ENCODE measurements at regions not wholly inside any gene's neighbourhood (a gene's known extent, or its start where the extent isn't known, plus 50 kb on each side); places are given as distances from the start of the nearest gene placed in this dataset.

DNA sequence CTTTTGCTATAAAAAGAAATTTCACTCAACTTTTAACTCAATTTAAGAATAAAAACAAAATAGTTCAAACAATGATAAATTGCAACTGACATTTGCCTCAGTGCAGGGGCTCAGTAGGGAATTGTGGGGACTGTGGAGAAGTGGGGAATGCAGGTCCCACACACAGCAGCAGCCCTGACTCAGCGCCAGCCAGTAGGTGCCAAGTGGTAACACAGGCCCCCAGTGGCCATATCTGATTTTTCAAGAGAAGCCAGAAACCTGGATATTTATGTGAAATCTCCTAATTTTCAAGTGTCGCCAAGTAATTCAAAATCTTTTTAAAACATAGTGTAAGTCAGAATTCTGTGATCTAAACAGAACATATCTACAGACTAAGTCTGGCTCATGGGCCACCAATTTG, 186.3 kb downstream of the EN1 start:
- DNase-seq = no peak

DNA sequence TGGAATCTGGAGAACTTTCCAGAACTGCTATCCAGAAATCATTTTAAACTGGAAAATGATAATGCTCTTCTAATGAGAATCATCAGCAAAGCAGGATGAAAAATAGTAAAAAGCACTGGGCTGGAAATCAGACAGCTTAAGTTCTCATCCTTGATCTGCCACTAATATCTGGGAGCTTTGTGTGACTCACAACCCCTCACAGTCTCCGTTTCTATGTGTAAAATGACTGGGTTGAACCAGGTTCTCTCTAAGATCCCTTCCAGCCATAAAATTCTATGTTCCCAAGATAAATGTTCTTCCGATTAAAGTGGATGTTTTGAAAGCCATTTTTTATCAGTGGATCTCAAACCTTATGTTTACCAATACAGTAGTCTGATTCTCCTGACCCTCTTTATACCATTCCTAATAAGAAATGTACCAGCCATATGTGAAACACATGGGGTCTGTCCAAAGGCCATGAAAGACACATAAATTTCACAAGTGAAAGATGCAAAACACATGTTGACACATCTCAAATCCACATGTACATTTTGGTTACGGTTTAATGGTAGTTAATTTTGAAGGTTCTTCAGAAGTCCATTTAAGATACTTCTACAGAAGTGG, 188.8 kb downstream of the EN1 start:
- DNase-seq = no peak

DNA sequence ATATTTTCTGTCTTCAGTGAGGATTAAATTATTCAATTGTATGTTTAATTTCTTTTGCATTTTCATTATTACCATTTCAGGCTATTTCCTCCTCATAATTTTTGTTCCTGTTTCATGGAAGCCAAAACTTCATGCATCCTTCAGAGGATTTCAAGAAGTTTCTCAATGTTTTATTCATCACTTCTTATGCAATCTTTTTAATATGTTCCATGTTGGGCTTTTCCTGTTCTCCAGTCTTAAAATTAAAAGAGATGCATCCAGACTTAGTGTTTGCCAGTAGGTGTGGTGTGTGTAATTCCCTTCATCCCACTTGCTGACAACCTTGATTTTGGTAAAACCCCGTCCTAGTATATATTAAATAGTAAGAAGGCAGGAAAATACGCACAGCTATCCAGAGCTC, 190.0 kb downstream of the EN1 start:
- no peak for DNase-seq

DNA sequence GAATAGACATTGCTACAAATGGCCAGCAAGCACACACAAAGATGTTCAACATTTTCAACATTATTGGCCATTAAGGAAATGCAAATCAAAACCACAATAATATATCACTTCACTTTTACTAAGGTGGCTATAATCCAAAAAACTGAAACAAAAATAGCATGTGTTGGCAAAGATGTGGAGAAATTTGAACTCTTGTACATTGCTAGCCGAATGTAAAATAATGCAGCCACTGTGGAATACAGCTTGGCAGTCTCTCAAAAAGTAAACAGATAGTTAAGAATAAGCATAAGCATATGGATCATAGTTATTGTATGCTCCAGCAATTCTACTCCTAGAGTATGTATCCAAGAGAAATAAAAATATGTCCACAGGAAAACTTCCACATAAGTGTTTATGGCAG, 192.5 kb downstream of the EN1 start:
- DNase-seq = no peak

DNA sequence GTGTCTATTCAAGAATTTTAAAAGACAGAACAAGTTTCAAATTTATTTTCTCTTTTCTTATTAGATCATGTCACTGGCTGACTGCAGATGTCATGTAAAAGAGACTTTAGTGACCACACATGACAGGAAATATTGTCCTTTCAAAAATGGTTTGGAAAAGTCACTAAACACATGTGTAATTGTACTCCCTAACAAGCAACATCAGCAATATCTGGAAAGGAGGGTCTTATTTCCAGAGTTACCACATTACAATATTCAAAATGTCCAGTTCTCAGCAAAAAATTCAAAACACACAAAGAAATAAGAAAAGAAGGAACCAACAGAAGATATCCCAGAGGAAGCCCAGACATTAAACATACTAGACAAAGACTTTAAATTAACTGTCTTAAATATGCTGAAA, 197.1 kb downstream of the EN1 start:
- no peak for DNase-seq

DNA sequence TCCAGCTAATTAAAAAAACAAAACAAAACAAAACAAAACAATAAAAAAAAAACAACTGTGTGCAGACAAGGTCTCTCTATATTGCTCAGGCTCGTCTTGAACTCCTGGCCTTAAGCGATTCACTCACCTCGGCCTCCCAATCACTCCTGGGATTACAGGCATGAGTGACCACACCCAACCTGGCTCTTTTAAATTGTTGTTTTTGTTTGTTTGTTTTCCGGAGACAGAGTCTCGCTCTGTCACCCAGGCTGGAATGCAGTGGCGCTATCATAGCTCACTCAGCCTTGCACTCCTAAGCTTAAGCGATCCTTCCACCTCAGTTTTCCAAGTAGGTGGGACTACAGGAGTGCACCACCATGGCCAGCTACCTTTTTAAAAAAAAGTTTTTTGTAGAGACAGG, 201.6 kb downstream of the EN1 start:
- no peak for DNase-seq

DNA sequence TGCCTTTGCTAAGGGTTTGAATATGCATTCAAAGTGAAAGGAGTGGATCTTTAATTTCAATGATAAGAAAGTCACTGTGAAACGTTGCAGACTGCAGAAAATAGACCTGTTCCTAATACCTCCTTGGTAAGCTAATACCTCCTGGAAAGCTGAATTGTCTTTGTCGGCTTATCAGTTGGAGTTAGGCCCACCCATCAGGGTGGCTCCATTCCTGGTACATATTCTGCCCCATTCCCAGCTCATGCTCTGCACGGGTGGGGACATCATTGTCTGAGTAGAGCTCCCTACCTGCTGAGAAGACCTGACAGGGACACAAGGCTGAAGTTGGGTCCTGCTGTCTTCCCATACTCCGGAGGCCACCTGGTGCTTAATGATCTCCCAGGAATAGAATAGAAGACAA, 203.3 kb downstream of the EN1 start:
- no peak for DNase-seq

DNA sequence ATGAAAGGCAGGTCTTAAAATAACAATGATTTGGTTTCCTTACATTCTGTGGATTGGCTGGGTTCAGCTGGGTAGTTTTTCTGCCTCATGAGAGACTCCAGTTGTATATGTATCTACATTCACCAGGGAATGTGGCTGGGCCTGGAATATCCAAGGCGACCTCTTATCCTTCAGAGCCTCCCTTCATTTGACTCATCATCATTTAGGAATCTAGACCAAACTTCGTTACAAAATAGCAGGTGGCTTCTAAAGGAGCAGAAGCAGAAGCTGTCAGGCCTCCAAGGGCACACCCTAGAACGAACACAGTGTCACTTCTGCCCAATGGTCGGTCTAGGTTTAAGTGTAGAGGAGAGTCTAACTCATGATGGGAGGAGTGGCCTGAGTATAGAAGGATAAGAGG, 204.2 kb downstream of the EN1 start:
- no peak for DNase-seq

DNA sequence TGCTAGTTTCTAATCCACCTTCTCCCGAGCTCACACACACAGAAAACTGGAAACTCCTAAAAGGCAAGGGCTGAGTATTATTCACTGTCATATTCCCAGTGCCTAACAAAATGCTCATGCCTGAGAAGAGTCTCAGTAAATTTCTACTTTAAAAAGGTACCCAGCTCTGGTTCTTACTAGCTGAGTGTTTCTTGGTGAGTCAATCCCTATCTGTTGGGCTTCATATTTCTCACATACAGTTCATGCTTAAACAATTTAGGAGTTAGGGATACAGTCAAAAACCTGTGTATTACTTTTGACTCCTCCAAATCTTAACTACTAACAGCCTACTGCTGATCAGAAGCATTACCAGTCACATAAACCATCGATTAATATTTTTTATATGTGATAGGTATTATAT, 204.9 kb downstream of the EN1 start:
- DNase-seq = no peak

DNA sequence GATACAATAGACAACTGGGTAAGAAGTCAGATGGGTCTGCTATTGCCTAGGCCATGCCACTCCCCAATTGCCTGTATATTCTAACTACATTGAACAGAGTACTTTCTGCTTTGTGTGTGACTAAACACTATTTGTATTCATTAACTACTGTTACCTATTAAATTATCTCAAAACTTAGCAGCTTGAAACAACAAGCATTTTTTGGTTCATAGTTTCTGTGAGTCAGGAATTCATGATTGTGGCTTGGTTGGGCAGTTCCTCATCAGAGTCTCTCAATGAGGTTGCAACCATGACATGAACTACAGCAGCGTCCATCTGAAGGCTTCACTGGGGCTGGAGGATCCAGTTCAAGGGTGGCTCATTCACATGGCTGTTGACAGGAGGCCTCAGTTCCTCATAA, 205.7 kb downstream of the EN1 start:
- no peak for DNase-seq

DNA sequence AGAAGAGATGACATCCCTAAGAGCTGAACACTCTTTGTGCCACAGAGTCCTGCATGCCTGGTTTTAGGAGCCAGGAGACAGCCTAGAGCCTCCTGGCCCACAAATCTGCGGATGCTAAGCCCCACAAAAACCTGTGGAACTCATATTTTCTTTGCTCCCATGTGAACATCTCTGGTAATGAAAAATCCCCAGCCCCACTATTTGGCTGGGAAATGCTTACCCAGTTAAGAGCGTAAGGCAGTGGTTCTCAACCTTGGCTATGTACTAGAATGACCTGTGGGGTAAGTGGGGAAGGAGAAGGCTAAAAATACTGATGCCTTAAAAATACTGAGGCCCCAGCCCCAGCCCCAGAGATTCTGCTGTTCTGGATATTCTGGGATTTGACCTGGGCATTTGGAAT, 208.1 kb downstream of the EN1 start:
- no peak for DNase-seq

DNA sequence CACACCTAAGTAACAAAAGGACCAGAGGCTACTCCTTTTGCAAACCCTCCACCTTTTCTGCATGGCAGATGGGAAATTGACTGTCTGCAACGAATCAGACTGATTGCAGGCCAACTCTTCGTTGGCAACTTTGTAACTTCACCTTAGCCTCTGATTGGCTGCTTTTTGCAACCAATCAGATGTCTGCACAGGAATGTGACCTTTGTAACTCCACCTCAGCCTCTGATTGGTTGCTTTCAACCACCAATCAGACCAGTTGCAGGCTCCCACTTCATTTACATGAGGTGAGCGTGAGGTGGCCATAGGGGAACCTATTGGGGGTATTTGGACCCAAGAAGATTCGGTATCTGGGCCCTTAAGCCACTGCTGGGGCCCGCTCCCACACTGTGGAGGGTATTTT, 209.0 kb downstream of the EN1 start:
- no peak for DNase-seq

DNA sequence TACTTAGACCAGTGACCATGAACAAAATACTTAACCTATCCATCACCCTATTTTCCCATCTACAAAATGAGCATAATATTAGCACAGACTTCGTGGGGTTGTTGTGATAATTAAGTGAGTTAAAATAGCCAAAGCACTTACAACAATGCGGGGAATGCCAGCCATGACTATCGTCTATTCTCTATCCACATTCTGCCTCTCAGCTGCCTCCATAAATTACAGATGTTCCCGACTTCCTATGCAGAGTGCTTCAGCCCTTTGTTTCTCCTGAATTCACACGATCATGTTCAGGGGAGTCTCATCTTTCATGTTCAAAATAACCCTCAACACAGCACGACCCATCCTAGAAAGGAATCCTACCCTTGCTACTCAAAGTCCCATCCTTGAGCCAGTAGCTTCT, 211.6 kb downstream of the EN1 start:
- no peak for DNase-seq

DNA sequence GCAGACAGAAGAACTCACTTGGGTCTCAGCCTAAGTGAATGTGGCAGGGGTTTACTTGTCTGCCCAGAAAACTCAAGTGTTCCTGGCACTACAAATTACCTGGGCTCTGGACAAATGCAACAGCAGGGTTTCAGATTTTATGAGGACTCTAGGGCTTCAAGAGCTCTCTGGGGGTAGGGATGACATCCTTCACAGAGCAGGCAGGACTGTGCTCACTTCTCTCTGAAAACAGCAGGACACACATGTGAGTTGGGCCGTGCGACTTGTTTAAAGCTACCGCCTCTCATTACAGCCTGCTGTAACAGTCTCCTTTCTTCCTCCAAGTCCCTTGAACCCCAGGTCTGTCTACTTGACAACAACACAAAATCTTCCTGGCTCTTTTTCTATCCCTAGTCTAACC, 212.6 kb downstream of the EN1 start:
- DNase-seq = no peak

DNA sequence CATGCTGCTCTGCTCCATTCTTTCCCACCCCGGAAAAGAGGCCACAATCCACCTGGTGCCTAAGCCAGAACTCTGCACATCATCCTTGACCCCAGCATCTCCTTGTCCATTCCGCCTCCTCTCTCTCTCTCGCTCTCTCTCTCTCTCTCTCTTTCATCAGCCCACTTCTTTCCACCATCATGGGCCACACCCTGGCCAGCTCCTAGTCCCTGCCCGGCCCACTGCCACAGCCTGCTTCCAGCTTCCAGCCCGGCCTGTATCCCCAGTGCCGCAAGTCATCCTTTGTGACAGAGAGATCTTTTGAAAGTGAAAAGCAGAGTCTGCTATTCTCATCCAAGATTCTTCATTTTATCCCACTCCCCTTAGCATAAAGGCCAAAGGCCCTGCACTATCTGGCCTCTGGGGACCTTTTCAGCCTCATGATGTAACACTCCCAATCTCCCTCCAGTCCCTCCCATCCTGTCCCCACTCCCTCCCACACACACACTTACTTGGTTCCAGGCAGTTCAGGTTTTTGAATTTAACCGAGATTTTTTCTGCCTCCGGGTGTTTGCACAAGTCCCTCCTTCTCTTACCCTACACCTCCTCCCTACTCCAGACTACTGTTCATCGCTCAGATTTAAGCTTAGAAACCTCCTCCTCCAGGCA, 214.0 kb downstream of the EN1 start:
- DNase-seq = no peak

DNA sequence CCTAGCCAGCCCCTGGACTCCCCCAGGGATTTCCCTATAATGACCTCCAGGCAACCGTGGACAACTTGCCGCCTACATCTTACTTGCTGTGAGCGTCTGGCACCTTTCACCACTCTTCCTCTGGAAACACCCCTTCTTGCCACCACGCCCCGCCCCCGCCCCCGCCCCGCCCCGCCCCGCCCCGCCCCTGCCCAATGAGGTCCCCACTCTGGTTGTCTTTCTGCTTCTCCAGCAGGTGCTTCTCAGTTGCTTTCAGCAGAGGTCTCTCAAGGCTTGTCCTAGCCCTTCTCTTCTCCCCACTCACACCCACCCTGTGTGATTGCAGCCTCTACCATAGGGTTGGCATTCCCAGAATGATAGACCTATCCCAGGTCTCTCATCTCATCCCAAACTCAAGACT, 214.5 kb downstream of the EN1 start:
- DNase-seq = no peak

DNA sequence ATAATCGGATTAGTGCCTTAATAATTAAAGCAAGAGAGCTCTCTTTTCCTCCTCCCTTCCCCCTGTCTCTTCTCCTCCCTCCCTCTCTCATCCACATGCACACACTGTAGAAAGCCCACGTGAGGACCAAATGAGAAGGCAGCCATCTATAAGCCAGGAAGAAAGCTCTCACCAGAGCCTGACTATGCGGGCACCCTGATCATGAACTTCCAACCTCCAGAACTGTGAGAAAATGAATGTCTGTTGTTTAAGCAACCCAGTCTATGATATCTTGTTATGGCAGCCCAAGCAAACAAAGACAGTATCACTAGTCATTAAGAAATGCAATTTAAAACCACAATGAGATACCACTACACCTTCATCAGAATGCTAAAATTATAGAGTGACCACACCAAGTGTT, 220.3 kb downstream of the EN1 start:
- no peak for DNase-seq

DNA sequence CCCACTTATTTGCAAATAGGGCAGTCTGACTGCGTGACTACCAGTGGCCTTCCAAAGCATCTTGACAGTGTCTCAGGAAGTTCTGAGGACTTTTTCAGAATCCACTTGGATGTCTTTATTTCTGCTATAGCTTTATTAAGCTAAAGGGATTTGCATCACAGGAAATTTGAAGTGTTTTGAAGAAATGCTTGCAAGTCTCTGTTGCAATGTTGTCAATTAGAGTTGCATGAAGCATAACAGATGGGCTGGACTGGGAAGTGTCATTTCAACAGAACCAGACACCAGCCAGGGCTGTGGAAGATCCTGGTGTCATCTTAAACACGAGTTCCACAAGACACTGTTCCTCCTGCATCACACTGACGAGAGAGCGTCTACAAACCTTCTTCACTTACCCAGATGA, 224.5 kb downstream of the EN1 start:
- no peak for DNase-seq

DNA sequence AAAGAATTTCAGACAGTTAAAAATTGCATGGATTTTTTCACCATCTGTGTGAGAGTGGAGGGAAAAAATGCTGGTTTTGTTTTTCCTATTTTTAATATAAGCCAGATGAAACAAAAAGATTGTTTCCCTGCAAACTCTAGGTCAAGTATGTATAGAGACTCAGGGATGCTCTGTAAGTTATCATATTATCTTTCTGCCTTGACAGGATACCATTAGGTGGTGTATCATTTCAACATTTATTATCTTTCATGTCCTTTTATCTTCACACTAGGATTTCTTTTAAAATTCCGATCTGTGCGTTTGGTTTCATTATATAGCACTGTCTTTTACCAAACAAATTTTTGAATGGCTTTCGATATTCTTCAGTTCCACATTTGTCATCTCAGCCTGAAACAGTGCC, 225.3 kb downstream of the EN1 start:
- no peak for DNase-seq

DNA sequence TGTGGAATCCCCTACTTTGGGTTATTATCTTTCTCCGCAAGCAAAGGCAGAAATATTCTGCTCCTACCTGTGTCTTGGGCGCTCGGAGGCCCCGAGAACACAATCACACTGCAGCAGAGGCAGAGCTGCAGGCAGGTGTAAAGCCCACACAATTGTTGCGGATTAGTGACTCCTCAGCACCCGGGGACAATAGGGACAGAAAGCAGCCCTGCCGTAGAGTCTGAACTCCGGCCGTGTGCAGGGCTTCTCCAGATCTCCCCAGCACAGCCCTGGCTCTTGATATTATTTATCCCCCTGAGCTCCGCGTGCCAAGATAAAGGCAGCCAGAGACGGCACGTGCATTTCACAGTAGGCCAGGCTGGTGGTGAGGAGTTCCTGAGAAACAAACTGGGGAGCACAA, 229.2 kb downstream of the EN1 start:
- DNase-seq = no peak

DNA sequence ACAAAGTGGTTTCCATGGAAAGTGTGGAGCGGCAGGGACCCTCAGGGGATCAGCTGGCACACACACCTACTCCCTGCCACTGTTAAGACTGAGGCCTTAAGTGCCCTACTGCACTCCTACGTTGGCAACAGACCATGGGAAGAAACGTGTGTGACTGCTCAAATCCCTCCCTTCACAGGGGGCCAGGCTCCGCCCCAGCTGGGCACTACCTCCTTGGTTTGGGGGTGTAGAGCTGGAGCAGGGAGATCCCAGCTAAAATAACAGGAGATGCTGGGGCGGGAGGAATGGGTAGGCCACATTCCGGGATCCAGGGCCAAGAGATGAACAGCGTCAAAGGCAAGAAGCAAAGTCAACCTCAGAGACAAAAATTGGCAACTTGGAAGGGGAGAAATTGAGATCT, 231.0 kb downstream of the EN1 start:
- no peak for DNase-seq

DNA sequence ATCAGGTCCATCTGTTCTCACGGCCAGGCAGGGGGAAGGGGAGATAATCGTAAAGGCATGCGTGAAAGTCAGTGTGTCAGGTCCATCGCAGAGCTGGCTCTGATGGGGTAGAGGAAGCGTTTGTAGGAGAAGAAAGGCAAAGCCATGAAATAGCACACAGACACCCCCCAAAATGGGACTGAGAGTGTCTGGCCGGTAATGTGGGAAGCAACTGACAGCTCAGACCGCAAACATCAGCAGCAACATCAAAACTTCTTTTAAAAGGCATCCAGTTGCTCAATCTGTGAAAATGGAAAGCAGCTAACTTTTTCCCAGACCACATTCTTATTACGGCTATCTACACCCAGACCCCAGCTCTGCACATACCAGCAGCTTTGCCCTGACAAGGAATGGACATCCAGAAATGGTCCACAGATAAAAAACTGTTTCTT, 232.6 kb downstream of the EN1 start:
- DNase-seq = no peak

DNA sequence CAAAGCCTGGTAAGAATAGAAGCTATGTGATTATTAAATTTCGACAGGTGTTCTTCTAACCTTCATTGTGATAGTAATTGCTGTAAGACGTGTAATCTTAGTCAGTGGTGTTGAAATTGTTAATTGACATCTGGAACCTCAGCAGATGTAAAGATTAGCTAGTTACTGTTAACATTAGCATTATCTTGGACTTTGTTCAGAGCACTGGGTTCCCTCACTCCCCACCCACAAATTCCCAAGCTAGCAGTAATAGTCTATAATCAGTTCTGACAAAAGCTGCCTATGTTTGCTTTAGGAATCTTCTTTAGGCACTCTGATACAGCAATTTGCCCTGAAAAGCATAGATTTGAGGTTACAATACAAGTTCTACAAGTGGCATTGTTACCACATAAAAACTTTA, 233.7 kb downstream of the EN1 start:
- DNase-seq = no peak

DNA sequence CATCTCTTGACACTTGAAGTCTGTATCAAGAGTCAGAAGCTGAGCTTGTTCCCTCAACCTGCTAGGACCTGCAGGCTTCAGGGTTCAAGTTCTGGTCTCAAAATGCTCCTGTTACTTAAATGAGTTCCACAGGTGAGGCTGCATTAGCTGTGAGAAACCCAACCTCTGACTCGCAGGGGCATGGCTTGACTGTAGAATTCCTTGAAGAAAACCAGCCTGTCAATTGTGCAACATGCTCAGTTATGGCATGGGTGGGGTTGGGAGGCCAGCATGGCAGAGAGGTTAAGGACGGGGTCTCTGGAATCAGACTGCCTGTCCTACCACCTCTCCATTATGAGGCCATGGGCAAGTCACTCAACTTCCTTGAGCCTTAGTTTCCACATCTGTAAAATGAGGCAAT, 235.8 kb downstream of the EN1 start:
- DNase-seq = no peak

DNA sequence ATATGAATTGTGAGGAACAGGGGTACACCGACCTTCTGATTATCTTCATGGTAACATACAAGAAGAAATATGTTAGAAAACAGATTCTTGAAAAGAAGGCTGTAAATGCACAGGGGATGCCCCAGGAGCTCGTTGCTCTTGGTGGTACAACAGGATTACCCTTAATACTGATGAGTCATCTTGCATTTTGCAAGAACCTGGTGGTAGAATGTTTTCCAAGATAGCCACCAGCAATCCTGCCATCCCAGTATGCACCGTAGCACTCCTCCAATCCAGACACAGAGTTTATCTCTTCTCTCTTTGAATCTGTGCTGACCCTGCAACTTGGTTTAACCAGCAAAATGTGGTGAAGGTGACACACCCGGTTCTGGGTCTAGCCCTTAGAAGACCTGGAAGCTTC, 238.3 kb downstream of the EN1 start:
- no peak for DNase-seq

DNA sequence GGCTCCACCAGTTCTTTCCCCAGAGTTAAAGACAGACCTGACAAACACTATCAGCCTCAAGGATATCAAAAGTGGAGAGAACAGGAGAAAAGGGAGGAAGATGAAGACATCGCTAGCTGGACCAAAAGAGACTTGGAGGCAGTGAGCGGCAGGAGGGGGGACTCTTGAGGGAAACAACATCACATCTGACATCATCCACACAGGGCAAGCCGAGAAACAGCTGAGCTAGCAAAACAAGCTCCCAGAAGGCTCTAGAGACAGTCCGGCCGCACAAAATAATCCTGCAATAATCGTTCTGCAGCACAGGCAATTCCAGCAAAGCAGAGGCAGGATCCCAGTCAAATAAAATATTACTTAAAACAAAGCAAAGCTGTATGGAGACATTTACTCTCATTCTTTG, 239.8 kb downstream of the EN1 start:
- DNase-seq = no peak

Measured in NCI-H1436 treated with DMSO at 0.1 percent for 48 hours (cell line).